HepG2 (cell line): ENCODE measurements at regions not wholly inside any gene's neighbourhood (a gene's known extent, or its start where the extent isn't known, plus 50 kb on each side); places are given as distances from the start of the nearest gene placed in this dataset.

Experiments used
- ATAC-seq: fragments of 200-7000 bp; cut with Tn5 transposase; 3 replicates; pipeline ENCODE4 v1.9.1; 2020; ENCODE audit warnings: mild to moderate bottlenecking, moderate library complexity
- BruUV-seq: library from RNA; stranded (reverse); fragments of 400-500 nt; replicated peaks from 2 replicates; lab custom pipeline; 2021; lab: Mats Ljungman, UMichigan
- CTCF ChIA-PET: fragments of 300-600 bp; formaldehyde crosslinking; extraction: SDS; loops from one replicate; lab custom pipeline; 2021; ENCODE audit warnings: low total read pairs, inconsistent platforms, low intra/inter-chr PET ratio; lab: Yijun Ruan, JAX
- POLR2A ChIA-PET: fragments of 350-600 bp; sonication (Branson Sonifier 250); formaldehyde crosslinking; loops from one replicate; lab custom pipeline; 2020; ENCODE audit warnings: antibody characterized with exemption, inconsistent platforms; lab: Yijun Ruan, JAX
- DNase-seq: peaks from one replicate; pipeline ENCODE4 v3.0.0-alpha.2; 2015; ENCODE audit warnings: low spot score
- FAIRE-seq: peaks from 3 replicates; lab custom pipeline; 2011; peaks lifted over from hg19 to GRCh38; lab: Jason Lieb, UNC
- H2AFZ ChIP-seq: one replicate; pipeline ENCODE4 v1.6.1; 2011; ENCODE audit warnings: low read length, inconsistent platforms
- H3K27ac ChIP-seq: fragments of 300-600 bp; 3 replicates; pipeline ENCODE4 v1.8.0; 2011; ENCODE audit warnings: mixed run types, mild to moderate bottlenecking, mixed read lengths, low read length, inconsistent platforms; ENCODE audit not compliant: insufficient read depth; ENCODE audit errors: extremely low read length
- H3K27me3 ChIP-seq, 2 experiments: fragments of 200-600 bp in 1 of 2; 2 replicates in 1 of 2; 3 replicates in 1 of 2; pipeline versions ENCODE4 v1.6.0 to v1.8.0; 2011; ENCODE audit warnings: low read length in 2 of 2, mild to moderate bottlenecking in 2 of 2, moderate library complexity in 2 of 2, inconsistent platforms in 1 of 2; ENCODE audit not compliant: insufficient read depth in 2 of 2, control insufficient read depth in 1 of 2
- H3K36me3 ChIP-seq, 2 experiments: fragments of 200-600 bp in 1 of 2; replicated peaks in 1 of 2; 2 replicates in 1 of 2; 3 replicates in 1 of 2; pipeline versions ENCODE4 v1.5.1 to v1.8.0; 2011; ENCODE audit warnings: low read length in 2 of 2, inconsistent platforms in 1 of 2; ENCODE audit not compliant: insufficient read depth in 2 of 2, control insufficient read depth in 1 of 2
- H3K4me1 ChIP-seq: 2 replicates; pipeline ENCODE4 v1.5.1; 2012; ENCODE audit warnings: low read length, inconsistent platforms; ENCODE audit not compliant: insufficient read depth
- H3K4me2 ChIP-seq: 2 replicates; pipeline ENCODE4 v1.6.0; 2011; ENCODE audit warnings: low read depth, low read length, inconsistent platforms
- H3K4me3 ChIP-seq, 3 experiments: fragments of 200-600 bp in 1 of 3; sonication (generic), shearing (Covaris generic) in 1 of 3; replicated peaks in 1 of 3; 2 replicates each; pipeline ENCODE4 v1.5.1; 2011 to 2016; ENCODE audit warnings: low read length in 3 of 3, inconsistent platforms in 2 of 3, low read depth in 2 of 3, mild to moderate bottlenecking in 2 of 3, control low read depth in 1 of 3, mixed read lengths in 1 of 3; ENCODE audit not compliant: insufficient read depth in 1 of 3
- H3K79me2 ChIP-seq: one replicate; pipeline ENCODE4 v1.6.1; 2011; ENCODE audit warnings: low read length, inconsistent platforms; ENCODE audit not compliant: insufficient read depth
- H3K9ac ChIP-seq: 2 replicates; pipeline ENCODE4 v1.6.0; 2011; ENCODE audit warnings: mild to moderate bottlenecking, low read depth, low read length, inconsistent platforms; ENCODE audit not compliant: insufficient read depth
- H3K9me3 ChIP-seq: 2 replicates; pipeline ENCODE4 v1.5.1; 2012; ENCODE audit warnings: mild to moderate bottlenecking, low read length
- H4K20me1 ChIP-seq: 2 replicates; pipeline ENCODE4 v1.6.0; 2011; ENCODE audit warnings: inconsistent platforms, mild to moderate bottlenecking, low read length, moderate library complexity; ENCODE audit not compliant: insufficient read depth
- CREM ChIP-seq, 2 experiments: sonication (generic) in 1 of 2; formaldehyde crosslinking in 1 of 2; IDR thresholded peaks; 2 replicates each; pipeline versions ENCODE4 v1.4.0 to v1.6.1; 2016 to 2020; ENCODE audit warnings: antibody characterized with exemption in 1 of 2, mild to moderate bottlenecking in 1 of 2, missing genetic modification reagents in 1 of 2
- DBP ChIP-seq: sonication (generic); formaldehyde crosslinking; IDR thresholded peaks from 2 replicates; pipeline ENCODE4 v1.4.0; 2020; ENCODE audit warnings: missing genetic modification reagents; ENCODE audit errors: not compliant biosample characterization
- PHF20 ChIP-seq: sonication (generic); formaldehyde crosslinking; IDR thresholded peaks from 2 replicates; pipeline ENCODE4 v1.5.0; 2020; ENCODE audit warnings: mild to moderate bottlenecking, missing genetic modification reagents
- SIX1 ChIP-seq: sonication (generic); formaldehyde crosslinking; IDR thresholded peaks from 2 replicates; pipeline ENCODE4 v1.4.0; 2020; ENCODE audit warnings: missing genetic modification reagents, borderline replicate concordance
- TEAD2 ChIP-seq: sonication (generic); formaldehyde crosslinking; IDR thresholded peaks from 2 replicates; pipeline ENCODE4 v1.9.0; 2021; ENCODE audit warnings: missing genetic modification reagents
- U2AF2 ChIP-seq: fragments of 200-400 bp; formaldehyde crosslinking; IDR thresholded peaks from 2 replicates; pipeline ENCODE4 v1.6.1; 2017; ENCODE audit warnings: low read depth, mild to moderate bottlenecking, low read length
- ZBTB25 ChIP-seq: IDR thresholded peaks from 2 replicates; pipeline ENCODE4 v1.6.1; 2018; ENCODE audit warnings: missing genetic modification reagents
- ZNF224 ChIP-seq: sonication (generic); formaldehyde crosslinking; IDR thresholded peaks from 2 replicates; pipeline ENCODE4 v1.5.0; 2020; ENCODE audit warnings: mild to moderate bottlenecking, missing genetic modification reagents
- ZNF350 ChIP-seq: sonication (generic); formaldehyde crosslinking; IDR thresholded peaks from 2 replicates; pipeline ENCODE4 v1.4.0; 2020; ENCODE audit warnings: mild to moderate bottlenecking, low read depth, missing genetic modification reagents, borderline replicate concordance
- ZNF414 ChIP-seq: sonication (generic); formaldehyde crosslinking; IDR thresholded peaks from 2 replicates; pipeline ENCODE4 v1.5.0; 2020; ENCODE audit warnings: missing genetic modification reagents
- ZNF451 ChIP-seq: sonication (generic); formaldehyde crosslinking; IDR thresholded peaks from 2 replicates; pipeline ENCODE4 v1.5.0; 2020; ENCODE audit warnings: mild to moderate bottlenecking, missing genetic modification reagents
- ZNF607 ChIP-seq: sonication (generic); formaldehyde crosslinking; IDR thresholded peaks from 2 replicates; pipeline ENCODE4 v1.5.1; 2020; ENCODE audit warnings: missing genetic modification reagents, mild to moderate bottlenecking, borderline replicate concordance
- ZNF768 ChIP-seq: sonication (generic); formaldehyde crosslinking; IDR thresholded peaks from 2 replicates; pipeline ENCODE4 v1.4.0; 2020; ENCODE audit warnings: missing genetic modification reagents
- ZNF776 ChIP-seq: sonication (generic); formaldehyde crosslinking; IDR thresholded peaks from 2 replicates; pipeline ENCODE4 v1.4.0; 2020; ENCODE audit warnings: mild to moderate bottlenecking, missing genetic modification reagents
- ZSCAN12 ChIP-seq: sonication (generic); formaldehyde crosslinking; IDR thresholded peaks from 2 replicates; pipeline ENCODE4 v1.9.0; 2021; ENCODE audit warnings: mild to moderate bottlenecking, missing genetic modification reagents
- WGBS: methylation state at CpG from one replicate; pipeline ENCODE4 v1.1.6; 2017; ENCODE audit warnings: low lambda C conversion rate; 5-methylcytosine and 5-hydroxymethylcytosine counted together
- in situ Hi-C: cut with HindIII; loops from 2 replicates; pipeline ENCODE4 v1.10.0; 2017; ENCODE audit warnings: low pct_unique_long_range_greater_than_20kb; ENCODE audit not compliant: extremely low pct_ligation_motif_present
- intact Hi-C: fragments of 100-400 bp; cut with micrococcal nuclease; formaldehyde crosslinking; loops from one replicate; pipeline ENCODE4 v1.10.0; 2022; ENCODE audit not compliant: unreplicated experiment

GRCh38 chr12:131618701-131619100 lies 92.2 kb upstream of the SFSWAP start:
- ATAC-seq (no peak), DNase-seq (no peak), FAIRE-seq (no peak)
- H3K4me1 ChIP-seq: no peaks in the 10 kb centered on the region
- H3K4me2 ChIP-seq: no peak overlapping the region
- H2AFZ ChIP-seq: no peak overlapping the region
- peaks cover 24 to 86% of the 10 kb centered on the region in 2 experiments for H3K27me3 ChIP-seq
- H4K20me1 ChIP-seq: 0 out of 2 replicates have a peak, but pooled peaks cover 9% of the 10 kb centered on the region
- H3K27ac ChIP-seq: no peak overlapping the region
- no peak for TF ChIP-seq ZBTB25 (CRISPR knock-in tag)
- TF ChIP-seq PHF20 (CRISPR knock-in tag): no peak
- TF ChIP-seq ZNF224 (CRISPR knock-in tag): no peak
- no peak for TF ChIP-seq ZNF768 (CRISPR knock-in tag)
- no peak for TF ChIP-seq TEAD2 (CRISPR knock-in tag)
- no peak for TF ChIP-seq SIX1 (CRISPR knock-in tag)
- no peak for TF ChIP-seq ZNF350
- TF ChIP-seq CREM (IDR thresholded peaks at IDR 0.05): no peak
- TF ChIP-seq CREM (CRISPR knock-in tag; IDR thresholded peaks at IDR 0.05): no peak
- TF ChIP-seq ZNF607 (CRISPR knock-in tag): no peak
- no peak for TF ChIP-seq ZNF776 (CRISPR knock-in tag)
- TF ChIP-seq DBP (CRISPR knock-in tag): no peak
- no peak for TF ChIP-seq U2AF2
- TF ChIP-seq ZSCAN12: no peak
- TF ChIP-seq ZNF414 (CRISPR knock-in tag): no peak
- no peak for TF ChIP-seq ZNF451
- in situ Hi-C loops (loop anchor here (10.0 to 25.0 kb wide), 2 partner anchors 216 to 394 kb away; no protein-coding TSS in a partner anchor), intact Hi-C loops (no loop called here)
- H3K79me2 ChIP-seq: no peaks in the 10 kb centered on the region
- no TSS peak for BruUV-seq
- no peaks in the 10 kb centered on the region for H3K36me3 ChIP-seq
- WGBS: 4% methylated on average over 6 of the region's 6 CpGs
- no peak overlapping the region for H3K4me3 ChIP-seq
- POLR2A ChIA-PET: no interaction called here
- CTCF ChIA-PET: no interaction called here
- H3K9ac ChIP-seq: no peak overlapping the region
- no peaks in the 10 kb centered on the region for H3K9me3 ChIP-seq
